DND-41 (cell line): ENCODE measurements at regions not wholly inside any gene's neighbourhood (a gene's known extent, or its start where the extent isn't known, plus 50 kb on each side); places are given as distances from the start of the nearest gene placed in this dataset.

Experiments used
- CTCF ChIP-seq: IDR thresholded peaks from 2 replicates; pipeline ENCODE4 v1.5.1; 2012; ENCODE audit warnings: borderline replicate concordance, low read length, moderate library complexity, mild to moderate bottlenecking; ENCODE audit not compliant: poor library complexity, severe bottlenecking; ENCODE audit errors: extremely low read depth
- EZH2 ChIP-seq: IDR thresholded peaks from 3 replicates; pipeline ENCODE4 v1.6.1; 2012; ENCODE audit warnings: borderline replicate concordance, low read depth, mild to moderate bottlenecking, moderate library complexity, low read length, inconsistent platforms; ENCODE audit not compliant: severe bottlenecking

- TF ChIP-seq EZH2 (no peak), CTCF (no peak)
Observed at GRCh38 chr5:147170603-147171002, 64.2 kb upstream of the STK32A start.
